ENCODE measurements at regions not wholly inside any gene's neighbourhood (a gene's known extent, or its start where the extent isn't known, plus 50 kb on each side); places are given as distances from the start of the nearest gene placed in this dataset.

- TF ChIP-seq CTCF (IDR thresholded peaks at IDR 0.05) (no peak), POLR2A (IDR thresholded peaks at IDR 0.05) (no peak)
These were observed 364.4 kb downstream of the RND3 start for GRCh38 chr2:150122871-150123613.
